WI38 (cell line): ENCODE measurements at regions not wholly inside any gene's neighbourhood (a gene's known extent, or its start where the extent isn't known, plus 50 kb on each side); places are given as distances from the start of the nearest gene placed in this dataset.

Experiments used
- H3K4me3 ChIP-seq: 2 replicates; pipeline ENCODE4 v1.5.1; 2011; ENCODE audit warnings: low read depth, mild to moderate bottlenecking, control low read depth, low read length
- TF ChIP-seq, protein P1 (sequence below): IDR thresholded peaks from 2 replicates; pipeline ENCODE4 v1.5.1; 2012; ENCODE audit warnings: low read depth, mild to moderate bottlenecking, control low read depth, low read length

DNA sequence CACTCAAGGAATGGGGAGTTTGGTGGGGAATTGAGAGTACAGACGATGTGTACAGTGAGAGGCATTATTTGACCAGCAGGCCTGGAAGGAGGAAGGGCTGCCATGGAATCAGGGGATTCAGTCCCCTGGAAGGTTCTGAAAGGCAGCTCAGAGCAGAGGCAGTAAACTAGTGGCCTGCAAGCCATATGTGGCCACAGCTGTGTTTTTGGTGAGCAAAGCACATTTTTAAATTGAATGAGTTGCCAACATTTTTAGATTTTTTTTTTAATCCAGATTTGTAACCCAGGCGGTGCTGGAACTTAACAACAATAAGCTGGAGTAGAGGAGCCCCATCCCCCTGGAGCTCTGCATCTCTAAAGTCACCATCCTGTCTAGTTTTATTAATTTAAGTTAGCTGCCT lies 95.3 kb upstream of the IPO5 start:
- H3K4me3 ChIP-seq: no peak overlapping the region
- TF ChIP-seq, protein P1, sequence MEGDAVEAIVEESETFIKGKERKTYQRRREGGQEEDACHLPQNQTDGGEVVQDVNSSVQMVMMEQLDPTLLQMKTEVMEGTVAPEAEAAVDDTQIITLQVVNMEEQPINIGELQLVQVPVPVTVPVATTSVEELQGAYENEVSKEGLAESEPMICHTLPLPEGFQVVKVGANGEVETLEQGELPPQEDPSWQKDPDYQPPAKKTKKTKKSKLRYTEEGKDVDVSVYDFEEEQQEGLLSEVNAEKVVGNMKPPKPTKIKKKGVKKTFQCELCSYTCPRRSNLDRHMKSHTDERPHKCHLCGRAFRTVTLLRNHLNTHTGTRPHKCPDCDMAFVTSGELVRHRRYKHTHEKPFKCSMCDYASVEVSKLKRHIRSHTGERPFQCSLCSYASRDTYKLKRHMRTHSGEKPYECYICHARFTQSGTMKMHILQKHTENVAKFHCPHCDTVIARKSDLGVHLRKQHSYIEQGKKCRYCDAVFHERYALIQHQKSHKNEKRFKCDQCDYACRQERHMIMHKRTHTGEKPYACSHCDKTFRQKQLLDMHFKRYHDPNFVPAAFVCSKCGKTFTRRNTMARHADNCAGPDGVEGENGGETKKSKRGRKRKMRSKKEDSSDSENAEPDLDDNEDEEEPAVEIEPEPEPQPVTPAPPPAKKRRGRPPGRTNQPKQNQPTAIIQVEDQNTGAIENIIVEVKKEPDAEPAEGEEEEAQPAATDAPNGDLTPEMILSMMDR: no peak

DNA sequence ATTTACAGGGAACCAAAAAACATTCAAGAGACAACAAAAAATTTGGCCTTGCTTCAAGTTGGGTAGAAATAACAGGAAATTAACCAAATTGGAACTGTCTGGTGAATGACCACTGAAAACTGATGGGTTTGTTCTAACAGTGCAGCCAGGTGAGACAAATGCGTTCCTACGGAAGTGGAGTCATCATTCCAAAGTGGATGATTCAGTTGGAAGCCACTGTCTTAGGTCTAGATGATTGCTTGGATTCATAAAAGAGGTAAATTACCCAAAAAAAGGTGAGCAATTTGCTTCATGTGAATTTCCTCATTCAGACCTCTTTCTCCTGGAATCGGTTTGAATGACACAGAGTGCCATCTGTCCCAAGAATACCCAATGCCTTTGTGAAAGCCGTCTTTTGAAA lies 87.1 kb upstream of the IPO5 start:
- H3K4me3 ChIP-seq: no peak overlapping the region
- TF ChIP-seq, protein P1: no peak

DNA sequence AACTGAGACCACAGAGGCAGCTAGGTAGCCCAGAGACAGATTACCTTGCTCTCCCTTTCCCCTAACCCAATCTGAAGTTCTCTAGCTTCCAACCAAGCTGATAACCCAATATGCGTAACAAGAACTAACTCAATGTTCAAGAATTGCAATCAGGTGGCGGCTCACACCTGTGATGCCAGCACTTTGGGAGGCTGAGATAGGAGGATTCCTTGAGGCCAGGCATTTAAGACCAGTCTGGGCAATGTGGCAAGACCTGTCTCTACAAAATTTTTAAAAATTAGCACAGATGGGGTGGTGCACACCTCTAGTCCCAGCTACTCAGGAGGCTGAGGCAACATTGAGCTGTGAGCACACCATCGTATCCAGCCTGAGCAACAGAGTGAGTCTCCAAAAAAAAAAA lies 86.7 kb upstream of the IPO5 start:
- TF ChIP-seq, protein P1: no peak

DNA sequence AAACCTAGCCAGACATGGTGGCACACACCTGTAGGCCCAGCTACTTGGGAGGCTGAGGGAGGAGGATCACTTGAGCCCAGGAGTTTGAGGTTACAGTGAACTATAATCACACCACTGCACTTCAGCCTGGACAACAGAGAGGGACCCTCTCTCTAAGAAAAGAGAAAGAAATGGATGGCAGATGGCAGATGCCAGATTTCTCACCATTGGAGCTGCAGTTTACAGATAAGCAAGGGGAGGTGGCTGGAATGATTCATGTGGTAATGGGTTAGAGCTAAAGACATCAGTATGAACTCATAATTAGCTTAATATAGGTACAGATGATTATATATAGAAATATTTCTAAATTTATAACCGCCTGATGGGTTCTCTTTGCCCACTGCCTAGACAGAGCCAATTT lies 80.1 kb upstream of the IPO5 start:
- no peak overlapping the region for H3K4me3 ChIP-seq
- TF ChIP-seq, protein P1: no peak

More for the DNA sequence above, 86.7 kb upstream of the IPO5 start:
- no peak overlapping the region for H3K4me3 ChIP-seq

DNA sequence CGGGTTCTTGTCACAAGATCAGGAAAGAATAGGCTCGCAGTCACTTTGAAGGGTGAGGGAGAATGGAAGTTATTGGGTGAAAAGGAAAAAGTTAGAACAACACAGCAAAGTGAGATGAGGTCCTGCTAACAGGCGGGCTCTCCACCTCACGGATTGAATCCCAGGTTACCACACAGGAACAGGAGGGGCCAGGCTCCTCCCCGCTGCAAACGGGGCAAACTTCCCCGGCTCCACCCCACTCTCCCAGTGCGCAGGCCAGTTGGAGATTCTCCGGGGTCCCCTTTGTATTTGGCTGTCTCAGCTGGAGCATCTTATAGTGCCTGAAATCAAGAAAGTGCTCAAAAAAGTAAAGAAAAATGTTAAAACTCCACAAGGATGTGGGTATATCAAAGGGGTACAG lies 78.3 kb upstream of the IPO5 start:
- TF ChIP-seq, protein P1: no peak
- H3K4me3 ChIP-seq: no peak overlapping the region

DNA sequence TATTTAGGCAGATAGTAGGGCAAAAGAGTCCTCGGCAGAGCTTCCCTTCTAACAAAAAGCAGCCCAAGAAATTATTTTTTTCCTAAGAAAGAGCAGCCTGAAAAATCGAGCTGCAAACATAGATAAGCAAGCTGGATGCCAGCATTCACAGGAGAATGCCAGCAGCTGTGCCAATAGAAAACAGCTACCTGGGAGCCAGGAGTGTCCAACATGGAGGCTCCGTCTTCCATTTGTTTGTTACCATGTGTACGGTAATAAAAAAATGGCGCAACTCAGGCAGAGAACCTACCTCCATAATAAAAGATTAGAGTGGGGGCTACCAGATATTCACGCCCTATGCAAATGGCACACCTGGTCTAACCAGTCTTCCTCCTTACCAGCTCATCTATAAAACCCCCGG lies 77.6 kb upstream of the IPO5 start:
- TF ChIP-seq, protein P1: no peak
- H3K4me3 ChIP-seq: no peak overlapping the region

DNA sequence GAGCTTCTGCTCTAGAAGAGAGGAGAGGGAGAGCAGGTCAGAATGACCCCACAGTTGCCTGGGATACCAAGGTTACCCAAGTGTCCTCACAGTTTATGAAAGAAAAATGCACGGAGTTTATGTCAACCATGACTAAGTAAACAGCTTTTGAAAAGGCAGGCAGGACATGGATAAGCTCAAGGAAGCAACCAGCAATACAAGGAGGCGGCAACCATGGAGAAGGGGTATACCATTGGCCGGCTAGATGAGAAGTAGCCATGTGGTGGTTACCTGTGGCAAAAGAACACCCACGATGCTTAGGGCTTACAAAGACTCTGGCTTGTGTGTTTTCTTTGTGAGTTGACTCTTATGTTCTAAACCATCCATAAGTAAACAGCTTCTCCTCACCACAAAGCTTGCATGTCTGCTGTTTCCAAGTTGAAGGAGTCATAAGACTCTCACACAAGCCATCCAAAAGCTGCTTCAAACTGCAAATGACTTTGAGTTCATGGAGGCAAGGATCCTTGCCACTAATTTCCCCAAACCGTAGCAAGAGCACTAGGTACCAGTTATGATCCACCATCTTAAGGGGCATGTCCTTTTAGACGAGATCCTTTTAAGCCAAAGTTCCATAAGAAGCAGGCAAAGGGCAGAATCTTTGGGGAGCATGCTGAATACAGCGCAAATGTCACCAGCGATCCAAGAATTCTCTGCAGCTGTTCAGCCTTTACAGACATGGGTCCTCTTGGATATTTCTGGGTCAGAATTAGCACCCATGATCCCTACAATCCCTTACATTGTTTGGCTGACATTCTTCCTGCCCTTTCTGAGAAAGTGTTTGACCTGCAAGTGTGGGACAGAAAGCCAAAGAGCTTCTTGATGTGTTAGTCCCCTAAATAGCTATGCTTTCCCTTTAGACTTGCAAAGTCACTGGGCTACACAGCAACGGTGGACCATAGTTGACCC lies 74.8 kb upstream of the IPO5 start:
- TF ChIP-seq, protein P1: no peak

More for the DNA sequence above, 74.8 kb upstream of the IPO5 start:
- H3K4me3 ChIP-seq: no peak overlapping the region
